Loucy (cell line): ENCODE measurements at regions not wholly inside any gene's neighbourhood (a gene's known extent, or its start where the extent isn't known, plus 50 kb on each side); places are given as distances from the start of the nearest gene placed in this dataset.

Source experiments
- H2AFZ ChIP-seq: fragments of 200-600 bp; sonication (generic); 2 replicates; pipeline ENCODE4 v1.6.0; 2016; ENCODE audit warnings: antibody characterized with exemption, mild to moderate bottlenecking, low read length, moderate library complexity
- H3F3A ChIP-seq: fragments of 200-600 bp; 2 replicates; pipeline ENCODE4 v1.6.0; 2016; ENCODE audit warnings: antibody characterized with exemption, low read depth, mild to moderate bottlenecking
- H3K27me3 ChIP-seq: fragments of 200-600 bp; sonication (generic); 2 replicates; pipeline ENCODE4 v1.6.1; 2014; ENCODE audit warnings: low read length, mild to moderate bottlenecking; ENCODE audit not compliant: insufficient read depth, poor library complexity, severe bottlenecking
- H3K36me3 ChIP-seq: fragments of 200-600 bp; sonication (generic); 2 replicates; pipeline ENCODE4 v1.6.1; 2016; ENCODE audit warnings: low read length; ENCODE audit not compliant: insufficient read depth
- H3K4me1 ChIP-seq: fragments of 200-600 bp; sonication (generic); 2 replicates; pipeline ENCODE4 v1.5.1; 2014; ENCODE audit warnings: low read length, mild to moderate bottlenecking; ENCODE audit not compliant: insufficient read depth, poor library complexity, severe bottlenecking
- H3K4me2 ChIP-seq: fragments of 200-600 bp; sonication (generic); 2 replicates; pipeline ENCODE4 v1.6.0; 2014; ENCODE audit warnings: antibody characterized with exemption, low read length, low read depth, mild to moderate bottlenecking; ENCODE audit not compliant: poor library complexity, severe bottlenecking
- H3K4me3 ChIP-seq: fragments of 200-600 bp; sonication (generic); 2 replicates; pipeline ENCODE4 v1.5.1; 2014; ENCODE audit warnings: low read length, mild to moderate bottlenecking, mixed read lengths; ENCODE audit not compliant: poor library complexity, severe bottlenecking
- H3K79me2 ChIP-seq: fragments of 200-600 bp; sonication (generic); 2 replicates; pipeline ENCODE4 v1.6.1; 2014; ENCODE audit warnings: low read length; ENCODE audit not compliant: insufficient read depth
- H3K9ac ChIP-seq: fragments of 200-600 bp; sonication (generic); 2 replicates; pipeline ENCODE4 v1.6.0; 2014; ENCODE audit warnings: mild to moderate bottlenecking, low read depth, low read length, moderate library complexity; ENCODE audit not compliant: poor library complexity, severe bottlenecking
- H3K9me2 ChIP-seq: fragments of 200-600 bp; sonication (generic); replicated peaks from 2 replicates; pipeline ENCODE4 v1.6.1; 2016; ENCODE audit warnings: low read depth, low read length, mixed read lengths
- H3K9me3 ChIP-seq: fragments of 200-600 bp; sonication (generic); 2 replicates; pipeline ENCODE4 v1.6.1; 2014; ENCODE audit warnings: mild to moderate bottlenecking, antibody characterized with exemption, low read length, low read depth; ENCODE audit not compliant: insufficient read depth
- H4K20me1 ChIP-seq: fragments of 200-600 bp; sonication (generic); 2 replicates; pipeline ENCODE4 v1.6.0; 2014; ENCODE audit warnings: antibody characterized with exemption, low read length, mild to moderate bottlenecking; ENCODE audit not compliant: insufficient read depth, poor library complexity, severe bottlenecking
- EZH2phosphoT487 ChIP-seq: fragments of 200-600 bp; IDR thresholded peaks from 2 replicates; pipeline ENCODE4 v1.6.1; 2018; ENCODE audit warnings: antibody characterized with exemption, mild to moderate bottlenecking, moderate library complexity, borderline replicate concordance
- TF ChIP-seq, protein P1 (sequence below): fragments of 200-600 bp; sonication (generic); conservative IDR thresholded peaks from 2 replicates; pipeline ENCODE4 v1.5.1; 2014; ENCODE audit warnings: mild to moderate bottlenecking, antibody characterized with exemption, low read length

DNA sequence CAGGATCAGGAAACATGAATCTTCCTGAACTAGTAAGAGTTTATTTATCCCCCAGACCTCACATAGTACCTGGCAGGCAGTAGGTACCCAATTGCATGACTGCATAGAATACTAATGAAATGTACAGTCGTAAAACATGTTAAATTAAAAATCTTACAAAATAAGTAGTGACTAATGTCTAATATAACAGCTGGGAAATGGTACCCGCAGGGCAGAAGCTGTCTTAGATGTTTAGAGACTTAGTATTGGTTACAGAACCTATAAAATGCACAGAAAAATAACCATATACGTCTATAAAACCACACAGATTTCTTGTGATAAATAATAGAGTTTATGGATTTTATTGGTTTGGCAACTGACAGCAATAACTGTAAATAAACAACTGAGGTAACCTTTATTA, 139.1 kb upstream of the GMDS start:
- Histone ChIP-seq H3K4me1 (peaks cover 6% of the 10 kb centered on the region), H3K27me3 (no peaks in the 10 kb centered on the region), H3K9ac (no peak overlapping the region), H3K9me2 (no peaks in the 10 kb centered on the region), H3K36me3 (no peaks in the 10 kb centered on the region), H3F3A (no peaks in the 10 kb centered on the region), H3K4me2 (no peak overlapping the region), H3K4me3 (no peak overlapping the region), H3K9me3 (no peaks in the 10 kb centered on the region), H2AFZ (no peak overlapping the region), H4K20me1 (no peaks in the 10 kb centered on the region), H3K79me2 (no peaks in the 10 kb centered on the region)
- TF ChIP-seq EZH2phosphoT487: no peak
- TF ChIP-seq, protein P1, sequence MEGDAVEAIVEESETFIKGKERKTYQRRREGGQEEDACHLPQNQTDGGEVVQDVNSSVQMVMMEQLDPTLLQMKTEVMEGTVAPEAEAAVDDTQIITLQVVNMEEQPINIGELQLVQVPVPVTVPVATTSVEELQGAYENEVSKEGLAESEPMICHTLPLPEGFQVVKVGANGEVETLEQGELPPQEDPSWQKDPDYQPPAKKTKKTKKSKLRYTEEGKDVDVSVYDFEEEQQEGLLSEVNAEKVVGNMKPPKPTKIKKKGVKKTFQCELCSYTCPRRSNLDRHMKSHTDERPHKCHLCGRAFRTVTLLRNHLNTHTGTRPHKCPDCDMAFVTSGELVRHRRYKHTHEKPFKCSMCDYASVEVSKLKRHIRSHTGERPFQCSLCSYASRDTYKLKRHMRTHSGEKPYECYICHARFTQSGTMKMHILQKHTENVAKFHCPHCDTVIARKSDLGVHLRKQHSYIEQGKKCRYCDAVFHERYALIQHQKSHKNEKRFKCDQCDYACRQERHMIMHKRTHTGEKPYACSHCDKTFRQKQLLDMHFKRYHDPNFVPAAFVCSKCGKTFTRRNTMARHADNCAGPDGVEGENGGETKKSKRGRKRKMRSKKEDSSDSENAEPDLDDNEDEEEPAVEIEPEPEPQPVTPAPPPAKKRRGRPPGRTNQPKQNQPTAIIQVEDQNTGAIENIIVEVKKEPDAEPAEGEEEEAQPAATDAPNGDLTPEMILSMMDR: no peak

DNA sequence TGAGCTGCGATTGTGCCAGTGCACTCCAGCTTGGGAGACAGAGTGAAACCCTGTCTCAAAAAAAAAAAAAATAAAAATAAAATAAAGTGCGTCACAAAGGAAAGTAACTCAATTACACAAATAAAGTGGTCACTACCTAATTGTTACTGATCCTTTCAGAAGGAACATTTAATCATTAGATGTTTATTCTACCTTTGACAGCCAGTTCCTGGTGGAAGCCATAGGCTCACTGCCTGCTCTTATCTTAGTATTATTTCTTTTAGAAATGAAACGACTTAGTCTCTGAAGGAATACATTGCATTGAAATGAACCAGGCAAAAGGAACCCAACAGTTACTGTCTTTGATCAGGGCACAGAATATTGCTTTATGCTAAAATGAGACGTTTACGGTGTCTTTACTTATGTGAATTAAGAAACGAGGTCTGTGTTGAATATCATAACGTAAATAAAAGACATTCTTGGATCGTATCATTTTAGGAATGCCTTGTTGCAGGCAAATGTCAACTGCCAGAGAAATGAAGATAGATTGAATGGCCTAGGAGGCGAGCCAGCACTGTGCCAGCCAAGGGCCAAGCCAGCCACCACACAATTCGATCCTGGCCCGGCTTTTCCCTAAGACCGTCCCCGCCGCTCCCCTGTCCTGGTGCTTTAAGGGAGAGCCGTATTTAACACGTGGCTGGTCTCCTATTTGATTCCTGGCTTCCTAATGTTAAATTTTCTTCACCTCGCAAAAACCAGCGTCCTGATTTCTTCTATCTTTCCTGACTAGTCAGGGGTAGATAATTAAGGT, 136.7 kb upstream of the GMDS start:
- H3K9me2 ChIP-seq: no peaks in the 10 kb centered on the region
- H3K27me3 ChIP-seq: no peaks in the 10 kb centered on the region
- no peak overlapping the region for H3K4me2 ChIP-seq
- no peak overlapping the region for H3K9ac ChIP-seq
- peaks cover 27% of the 10 kb centered on the region for H3K4me1 ChIP-seq
- H2AFZ ChIP-seq: no peak overlapping the region
- no peak overlapping the region for H3K4me3 ChIP-seq
- no peaks in the 10 kb centered on the region for H3K79me2 ChIP-seq
- H3F3A ChIP-seq: no peaks in the 10 kb centered on the region
- H4K20me1 ChIP-seq: no peaks in the 10 kb centered on the region
- TF ChIP-seq, protein P1: no peak
- no peak for TF ChIP-seq EZH2phosphoT487
- H3K9me3 ChIP-seq: no peaks in the 10 kb centered on the region
- no peaks in the 10 kb centered on the region for H3K36me3 ChIP-seq

DNA sequence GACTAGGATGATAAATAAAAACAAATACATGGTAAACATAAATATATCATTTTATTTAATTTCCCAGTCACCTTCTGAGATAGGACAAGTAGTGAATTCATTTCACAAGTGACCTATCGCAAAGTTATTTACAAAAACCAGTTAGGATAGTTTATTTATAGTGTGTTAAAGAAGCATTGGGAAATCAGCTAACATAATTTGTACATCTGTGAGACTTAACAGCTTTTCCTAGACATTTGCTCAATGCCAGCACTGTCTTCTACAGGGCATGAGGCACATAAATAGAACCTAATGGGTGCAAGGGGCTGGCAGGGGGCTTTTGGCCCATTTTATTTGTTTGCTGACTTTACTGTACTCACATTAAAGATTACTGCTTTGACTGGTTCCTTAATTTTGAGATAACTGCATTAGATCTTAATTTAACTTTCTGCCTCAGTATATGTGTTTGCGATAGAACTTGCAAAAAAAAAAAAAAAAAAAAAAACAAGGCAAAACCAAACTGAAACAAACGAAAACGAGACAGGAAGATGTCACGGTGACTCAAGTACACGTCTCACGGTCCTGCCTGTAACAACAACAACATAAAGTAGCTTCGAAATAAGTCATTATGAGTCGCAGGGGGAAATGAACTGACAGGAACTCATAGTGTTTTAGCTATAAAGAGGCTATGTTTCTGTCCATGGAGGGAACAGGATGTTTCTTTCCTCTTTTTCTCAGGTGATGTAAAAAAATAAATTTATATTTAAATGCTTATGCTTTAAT, 133.7 kb upstream of the GMDS start:
- Histone ChIP-seq H3F3A (no peaks in the 10 kb centered on the region), H3K9ac (no peak overlapping the region), H4K20me1 (no peaks in the 10 kb centered on the region), H3K4me3 (no peak overlapping the region), H2AFZ (no peak overlapping the region), H3K9me2 (no peaks in the 10 kb centered on the region), H3K36me3 (no peaks in the 10 kb centered on the region), H3K27me3 (no peaks in the 10 kb centered on the region), H3K4me2 (no peak overlapping the region), H3K9me3 (no peaks in the 10 kb centered on the region), H3K79me2 (no peaks in the 10 kb centered on the region), H3K4me1 (peaks cover 29% of the 10 kb centered on the region)
- no peak for TF ChIP-seq EZH2phosphoT487
- TF ChIP-seq, protein P1: no peak
